ENCODE measurements at regions not wholly inside any gene's neighbourhood (a gene's known extent, or its start where the extent isn't known, plus 50 kb on each side); places are given as distances from the start of the nearest gene placed in this dataset.

- intact Hi-C loops (cut with micrococcal nuclease; ENCODE audit: unreplicated experiment) (no loop called here), in situ Hi-C loops (cut with MboI) (no loop called here)
- POLR2A ChIA-PET: no interaction called here
- H3K4me2 ChIP-seq (ENCODE audit: control insufficient read depth, insufficient read depth): no peak overlapping the region
- no peaks in the 10 kb centered on the region for H3K27me3 ChIP-seq (replicated peaks in 1 of 2; ENCODE audit: control insufficient read depth in 2 of 2, insufficient read depth in 2 of 2, low read length in 1 of 2)
- no peaks in the 10 kb centered on the region for H3K4me1 ChIP-seq (ENCODE audit: control insufficient read depth, insufficient read depth, low read length)
- no peaks in the 10 kb centered on the region for H3K79me2 ChIP-seq (ENCODE audit: control insufficient read depth, insufficient read depth, low read length)
- H3K4me3 ChIP-seq: no peak overlapping the region
- FAIRE-seq (no peak), ATAC-seq (no peak), DNase-seq (ENCODE audit: low read depth, low spot score) (no peak)
- H3K27ac ChIP-seq (ENCODE audit: control insufficient read depth, insufficient read depth): no peak overlapping the region
- no TSS peak for BruUV-seq (replicated peaks)
- no peak overlapping the region for H3K9ac ChIP-seq (ENCODE audit: control insufficient read depth, insufficient read depth, low read length)
- WGBS (ENCODE audit: insufficient coverage, insufficient replicate concordance, low lambda C conversion rate, missing lambda C conversion rate): 0% methylated on average over 3 of the region's 3 CpGs
- SMC1A ChIA-PET (ENCODE audit: uncharacterized antibody, unreplicated experiment): no interaction called here
- no peak overlapping the region for H2AFZ ChIP-seq (ENCODE audit: control insufficient read depth, low read depth, low read length)
- CTCF ChIA-PET: no interaction called here
- TF ChIP-seq ZNF687 (IDR thresholded peaks at IDR 0.05): no peak
- no peak for TF ChIP-seq RUNX3 (IDR thresholded peaks at IDR 0.05; ENCODE audit: low read length)
- no peak for TF ChIP-seq USF1 (IDR thresholded peaks at IDR 0.05; ENCODE audit: borderline replicate concordance, extremely low read length, insufficient read depth, low read depth, low read length)
- no peak for TF ChIP-seq CREB1 (IDR thresholded peaks at IDR 0.05; ENCODE audit: low read depth)
- no peak for TF ChIP-seq EED (IDR thresholded peaks at IDR 0.05; ENCODE audit: low read depth)
- TF ChIP-seq SMAD5 (IDR thresholded peaks at IDR 0.05; ENCODE audit: low read depth): no peak
- no peak for TF ChIP-seq GABPA (IDR thresholded peaks at IDR 0.05; ENCODE audit: low read depth)
- TF ChIP-seq LARP7 (IDR thresholded peaks at IDR 0.05): no peak
- no peak for TF ChIP-seq NFIC (IDR thresholded peaks at IDR 0.05; ENCODE audit: low read depth, low read length)
- TF ChIP-seq KAT2A (conservative IDR thresholded peaks at IDR 0.05; ENCODE audit: control insufficient read depth, low read depth, low read length): no peak
- TF ChIP-seq BMI1 (IDR thresholded peaks at IDR 0.05; ENCODE audit: borderline replicate concordance): no peak
- TF ChIP-seq CBX3 (IDR thresholded peaks at IDR 0.05; ENCODE audit: borderline replicate concordance, low read depth): no peak
- TF ChIP-seq BCL3 (IDR thresholded peaks at IDR 0.05; ENCODE audit: borderline replicate concordance, insufficient read depth, low read depth, low read length, poor library complexity, severe bottlenecking): no peak
- no peak for TF ChIP-seq ASH2L (IDR thresholded peaks at IDR 0.05; ENCODE audit: borderline replicate concordance, low read depth)
- no peak for TF ChIP-seq ATF2 (IDR thresholded peaks at IDR 0.05; ENCODE audit: low read length)
- no peaks in the 10 kb centered on the region for H4K20me1 ChIP-seq (ENCODE audit: control insufficient read depth, insufficient read depth)
- no peaks in the 10 kb centered on the region for H3K9me3 ChIP-seq (replicated peaks; ENCODE audit: control insufficient read depth, insufficient read depth, low read length)
- no peaks in the 10 kb centered on the region for H3K36me3 ChIP-seq (ENCODE audit: control insufficient read depth in 2 of 2, insufficient read depth in 2 of 2, low read length in 1 of 2)
- RAD21 ChIA-PET (ENCODE audit: unreplicated experiment): no interaction called here
These were observed 300.9 kb upstream of the SLC8A1 start for GRCh38 chr2:40752796-40753195.

Data from GM12878 (cell line).